UCSD-AML1 (cell line): ENCODE measurements at regions not wholly inside any gene's neighbourhood (a gene's known extent, or its start where the extent isn't known, plus 50 kb on each side); places are given as distances from the start of the nearest gene placed in this dataset.

Source experiments
- DNase-seq: peaks from one replicate; lab custom pipeline; 2025; ENCODE audit not compliant: unreplicated experiment; lab: John Stamatoyannopoulos, UW

GRCh38 chr7:16026253-16027020 lies 340.0 kb upstream of the MEOX2 start:
- no peak for DNase-seq

- no peak for DNase-seq
Measured at GRCh38 chr7:16025696-16026095, 339.2 kb upstream of the MEOX2 start.

- no peak for DNase-seq
Measured at GRCh38 chr7:16023503-16023902, 337.0 kb upstream of the MEOX2 start.

GRCh38 chr7:16023046-16023445 lies 336.6 kb upstream of the MEOX2 start:
- DNase-seq: no peak

- no peak for DNase-seq
Measured at GRCh38 chr7:16021851-16022250, 335.4 kb upstream of the MEOX2 start.

GRCh38 chr7:16015981-16016380 lies 329.5 kb upstream of the MEOX2 start:
- no peak for DNase-seq

- DNase-seq: no peak
Measured at GRCh38 chr7:16014031-16014430, 327.5 kb upstream of the MEOX2 start.

- DNase-seq: no peak
Measured at GRCh38 chr7:16007911-16008310, 321.4 kb upstream of the MEOX2 start.

- DNase-seq: no peak
Measured at GRCh38 chr7:16004702-16005101, 318.2 kb upstream of the MEOX2 start.

- no peak for DNase-seq
Measured at GRCh38 chr7:16001477-16001876, 315.0 kb upstream of the MEOX2 start.

GRCh38 chr7:15998617-15999016 lies 312.1 kb upstream of the MEOX2 start:
- no peak for DNase-seq

GRCh38 chr7:15995027-15995426 lies 308.5 kb upstream of the MEOX2 start:
- no peak for DNase-seq

- DNase-seq: no peak
Measured at GRCh38 chr7:15989194-15989593, 302.7 kb upstream of the MEOX2 start.

- DNase-seq: no peak
Measured at GRCh38 chr7:15985587-15986384, 299.3 kb upstream of the MEOX2 start.

- DNase-seq: no peak
Measured at GRCh38 chr7:15977663-15978062, 291.2 kb upstream of the MEOX2 start.

- peak; percentile 17 for DNase-seq
Measured at GRCh38 chr7:15972862-15973275, 286.4 kb upstream of the MEOX2 start.

- DNase-seq: peak; percentile 1
Measured at GRCh38 chr7:15967551-15967950, 281.1 kb upstream of the MEOX2 start.

- DNase-seq: no peak
Measured at GRCh38 chr7:15967121-15967520, 280.6 kb upstream of the MEOX2 start.

GRCh38 chr7:15963206-15963605 lies 276.7 kb upstream of the MEOX2 start:
- no peak for DNase-seq

GRCh38 chr7:15954671-15955354 lies 268.3 kb upstream of the MEOX2 start:
- no peak for DNase-seq

- no peak for DNase-seq
Measured at GRCh38 chr7:15950299-15950698, 263.8 kb upstream of the MEOX2 start.

- DNase-seq: no peak
Measured at GRCh38 chr7:15947754-15948153, 261.3 kb upstream of the MEOX2 start.
